GM19025 (cell line): ENCODE measurements at regions not wholly inside any gene's neighbourhood (a gene's known extent, or its start where the extent isn't known, plus 50 kb on each side); places are given as distances from the start of the nearest gene placed in this dataset.

ENCODE experiments used
- ATAC-seq: cut with Tn5 transposase; IDR thresholded peaks from one replicate; pipeline ENCODE4 v1.9.1; 2021; ENCODE audit warnings: mild to moderate bottlenecking, low read depth, moderate library complexity; ENCODE audit not compliant: unreplicated experiment

GRCh38 chr1:185646202-185646683, 87.9 kb upstream of the HMCN1 start:
- no peak for ATAC-seq

GRCh38 chr1:185645686-185646085, 88.5 kb upstream of the HMCN1 start:
- no peak for ATAC-seq

GRCh38 chr1:185645162-185645640, 89.0 kb upstream of the HMCN1 start:
- no peak for ATAC-seq

GRCh38 chr1:185644531-185644930, 89.7 kb upstream of the HMCN1 start:
- no peak for ATAC-seq

- ATAC-seq = peak; percentile 99
Observed at GRCh38 chr1:185636848-185637247, 97.3 kb upstream of the HMCN1 start.

GRCh38 chr1:185634704-185635103, 99.5 kb upstream of the HMCN1 start:
- ATAC-seq = no peak

- ATAC-seq = no peak
Observed at GRCh38 chr1:185632659-185633423, 101.3 kb upstream of the HMCN1 start.

GRCh38 chr1:185631843-185632242, 102.3 kb upstream of the HMCN1 start:
- no peak for ATAC-seq

- no peak for ATAC-seq
Observed at GRCh38 chr1:185627761-185628501, 106.3 kb upstream of the HMCN1 start.

GRCh38 chr1:185627171-185627570, 107.0 kb upstream of the HMCN1 start:
- ATAC-seq = no peak

GRCh38 chr1:185626344-185626743, 107.8 kb upstream of the HMCN1 start:
- ATAC-seq = no peak

- ATAC-seq = no peak
Observed at GRCh38 chr1:185610954-185611353, 123.2 kb upstream of the HMCN1 start.

GRCh38 chr1:185608177-185608576, 126.0 kb upstream of the HMCN1 start:
- ATAC-seq = no peak

- ATAC-seq = peak; percentile 45
Observed at GRCh38 chr1:185603158-185603557, 131.0 kb upstream of the HMCN1 start.

GRCh38 chr1:185601189-185601588, 133.0 kb upstream of the HMCN1 start:
- ATAC-seq = no peak

- no peak for ATAC-seq
Observed at GRCh38 chr1:185600641-185601040, 133.6 kb upstream of the HMCN1 start.

- no peak for ATAC-seq
Observed at GRCh38 chr1:185598332-185598731, 135.9 kb upstream of the HMCN1 start.

- ATAC-seq = peak; percentile 84
Observed at GRCh38 chr1:185595835-185596667, 138.1 kb upstream of the HMCN1 start.

GRCh38 chr1:185594786-185595410, 139.3 kb upstream of the HMCN1 start:
- no peak for ATAC-seq

- ATAC-seq = no peak
Observed at GRCh38 chr1:185593271-185593670, 140.9 kb upstream of the HMCN1 start.
